ENCODE measurements at regions not wholly inside any gene's neighbourhood (a gene's known extent, or its start where the extent isn't known, plus 50 kb on each side); places are given as distances from the start of the nearest gene placed in this dataset.

DNA sequence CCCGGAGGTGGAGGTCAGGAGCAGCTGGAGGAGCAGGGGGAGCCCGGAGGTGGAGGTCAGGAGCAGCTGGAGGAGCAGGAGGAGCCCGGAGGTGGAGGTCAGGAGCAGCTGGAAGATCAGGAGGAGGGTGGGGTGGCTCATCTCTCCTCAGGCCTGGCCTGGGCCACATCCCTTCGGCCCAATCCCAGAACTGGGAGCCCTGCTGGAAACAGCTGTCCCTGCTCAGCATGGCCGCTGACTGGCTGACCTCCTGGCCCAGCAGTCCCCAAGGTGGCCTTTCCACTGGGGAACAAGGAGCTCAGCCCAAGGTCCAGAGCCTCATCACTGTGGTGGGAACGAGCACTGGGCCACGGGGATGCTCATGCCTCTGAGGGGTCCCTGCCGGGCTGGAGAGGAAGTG is 66.6 kb upstream of the LAPTM4A start:
- Mint-ChIP-seq H3K9me3 (ENCODE audit: unreplicated experiment) (peaks cover 8% of the 10 kb centered on the region), H3K4me1 (ENCODE audit: insufficient read depth, unreplicated experiment) (no peaks in the 10 kb centered on the region), H3K27me3 (ENCODE audit: insufficient read depth, unreplicated experiment) (peaks cover 14% of the 10 kb centered on the region), H3K36me3 (ENCODE audit: insufficient read depth, unreplicated experiment) (no peaks in the 10 kb centered on the region), H3K4me3 (ENCODE audit: unreplicated experiment) (no peak overlapping the region), H3K27ac (ENCODE audit: low read depth, unreplicated experiment) (no peak overlapping the region)
- DNase-seq (ENCODE audit: unreplicated experiment) = no peak
- CTCF ChIA-PET = interaction anchor here (0.6 to 0.8 kb wide), 3 partner anchors 8 to 638 kb away, joined by 3 to 5 read pairs (median 3); no protein-coding TSS in a partner anchor
- TF ChIP-seq, protein P1, sequence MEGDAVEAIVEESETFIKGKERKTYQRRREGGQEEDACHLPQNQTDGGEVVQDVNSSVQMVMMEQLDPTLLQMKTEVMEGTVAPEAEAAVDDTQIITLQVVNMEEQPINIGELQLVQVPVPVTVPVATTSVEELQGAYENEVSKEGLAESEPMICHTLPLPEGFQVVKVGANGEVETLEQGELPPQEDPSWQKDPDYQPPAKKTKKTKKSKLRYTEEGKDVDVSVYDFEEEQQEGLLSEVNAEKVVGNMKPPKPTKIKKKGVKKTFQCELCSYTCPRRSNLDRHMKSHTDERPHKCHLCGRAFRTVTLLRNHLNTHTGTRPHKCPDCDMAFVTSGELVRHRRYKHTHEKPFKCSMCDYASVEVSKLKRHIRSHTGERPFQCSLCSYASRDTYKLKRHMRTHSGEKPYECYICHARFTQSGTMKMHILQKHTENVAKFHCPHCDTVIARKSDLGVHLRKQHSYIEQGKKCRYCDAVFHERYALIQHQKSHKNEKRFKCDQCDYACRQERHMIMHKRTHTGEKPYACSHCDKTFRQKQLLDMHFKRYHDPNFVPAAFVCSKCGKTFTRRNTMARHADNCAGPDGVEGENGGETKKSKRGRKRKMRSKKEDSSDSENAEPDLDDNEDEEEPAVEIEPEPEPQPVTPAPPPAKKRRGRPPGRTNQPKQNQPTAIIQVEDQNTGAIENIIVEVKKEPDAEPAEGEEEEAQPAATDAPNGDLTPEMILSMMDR (IDR thresholded peaks at IDR 0.05; ENCODE audit: unreplicated experiment) = no peak
- POLR2A ChIA-PET = interaction anchor here (0.7 kb wide), 2 partner anchors 67 to 252 kb away, joined by 3 to 4 read pairs; partner anchors contain the start of gene LAPTM4A
- BruUV-seq (replicated peaks) = no TSS peak
- intact Hi-C loops (cut with micrococcal nuclease) = no loop called here

DNA sequence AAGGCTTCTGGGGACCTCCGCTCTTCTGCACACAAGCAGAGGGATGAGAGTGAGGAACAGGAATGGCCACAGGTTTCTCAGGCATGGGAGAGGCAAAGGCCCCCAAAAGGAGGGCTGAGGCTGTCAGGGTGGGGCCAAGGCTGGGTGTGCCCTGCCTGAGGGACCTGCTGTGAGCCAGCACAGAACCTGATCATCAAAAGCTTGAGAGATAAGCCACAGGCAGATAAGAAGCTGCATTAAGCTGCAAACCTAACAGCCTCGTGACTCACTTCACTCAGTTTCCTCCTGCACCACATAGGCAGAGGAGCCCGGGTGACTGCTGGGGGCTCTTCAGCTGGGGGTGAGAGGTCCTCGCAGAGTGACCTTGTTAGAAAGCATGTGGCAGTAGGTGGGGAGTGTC is 64.5 kb upstream of the LAPTM4A start:
- ChIA-PET POLR2A (no interaction called here), CTCF (interaction anchor here (0.9 to 1.5 kb wide), 3 partner anchors 12 to 111 kb away, joined by 3 to 4 read pairs (median 4); no protein-coding TSS in a partner anchor)
- BruUV-seq (replicated peaks) = no TSS peak
- H3K4me3 Mint-ChIP-seq (ENCODE audit: unreplicated experiment) = no peak overlapping the region
- no peak overlapping the region for H3K27ac Mint-ChIP-seq (ENCODE audit: low read depth, unreplicated experiment)
- peaks cover 8% of the 10 kb centered on the region for H3K9me3 Mint-ChIP-seq (ENCODE audit: unreplicated experiment)
- H3K4me1 Mint-ChIP-seq (ENCODE audit: insufficient read depth, unreplicated experiment) = no peaks in the 10 kb centered on the region
- DNase-seq (ENCODE audit: unreplicated experiment) = no peak
- intact Hi-C loops (cut with micrococcal nuclease) = no loop called here
- H3K27me3 Mint-ChIP-seq (ENCODE audit: insufficient read depth, unreplicated experiment) = no peaks in the 10 kb centered on the region
- TF ChIP-seq, protein P1 (IDR thresholded peaks at IDR 0.05; ENCODE audit: unreplicated experiment) = no peak
- no peaks in the 10 kb centered on the region for H3K36me3 Mint-ChIP-seq (ENCODE audit: insufficient read depth, unreplicated experiment)

DNA sequence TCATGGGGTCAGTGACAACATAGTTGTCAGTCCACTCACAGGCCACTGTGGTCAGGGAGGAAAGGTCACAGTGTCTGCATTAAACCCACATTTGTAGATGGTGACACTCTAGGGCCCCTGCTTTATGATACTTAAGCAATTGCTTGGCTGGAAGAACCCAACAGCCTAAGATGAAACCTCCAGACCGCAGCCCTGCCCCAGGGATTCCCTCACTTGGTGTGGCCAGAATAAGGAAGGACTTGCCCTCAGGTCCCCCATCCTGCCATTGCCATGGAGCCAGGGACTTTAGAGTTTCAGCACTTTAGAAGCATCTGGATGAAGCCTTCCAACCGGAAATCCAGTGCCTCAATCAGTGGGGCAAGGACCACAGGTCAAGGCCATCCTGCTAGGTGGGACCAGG is 63.9 kb upstream of the LAPTM4A start:
- Mint-ChIP-seq H3K36me3 (ENCODE audit: insufficient read depth, unreplicated experiment) (no peaks in the 10 kb centered on the region), H3K9me3 (ENCODE audit: unreplicated experiment) (peaks cover 8% of the 10 kb centered on the region), H3K4me3 (ENCODE audit: unreplicated experiment) (no peak overlapping the region), H3K27ac (ENCODE audit: low read depth, unreplicated experiment) (no peak overlapping the region), H3K4me1 (ENCODE audit: insufficient read depth, unreplicated experiment) (no peaks in the 10 kb centered on the region), H3K27me3 (ENCODE audit: insufficient read depth, unreplicated experiment) (no peaks in the 10 kb centered on the region)
- BruUV-seq (replicated peaks) = no TSS peak
- CTCF ChIA-PET = interaction anchor here (0.9 to 1.5 kb wide), 3 partner anchors 12 to 111 kb away, joined by 3 to 4 read pairs (median 4); no protein-coding TSS in a partner anchor
- intact Hi-C loops (cut with micrococcal nuclease) = no loop called here
- TF ChIP-seq, protein P1 (IDR thresholded peaks at IDR 0.05; ENCODE audit: unreplicated experiment) = no peak
- DNase-seq (ENCODE audit: unreplicated experiment) = no peak
- POLR2A ChIA-PET = no interaction called here

DNA sequence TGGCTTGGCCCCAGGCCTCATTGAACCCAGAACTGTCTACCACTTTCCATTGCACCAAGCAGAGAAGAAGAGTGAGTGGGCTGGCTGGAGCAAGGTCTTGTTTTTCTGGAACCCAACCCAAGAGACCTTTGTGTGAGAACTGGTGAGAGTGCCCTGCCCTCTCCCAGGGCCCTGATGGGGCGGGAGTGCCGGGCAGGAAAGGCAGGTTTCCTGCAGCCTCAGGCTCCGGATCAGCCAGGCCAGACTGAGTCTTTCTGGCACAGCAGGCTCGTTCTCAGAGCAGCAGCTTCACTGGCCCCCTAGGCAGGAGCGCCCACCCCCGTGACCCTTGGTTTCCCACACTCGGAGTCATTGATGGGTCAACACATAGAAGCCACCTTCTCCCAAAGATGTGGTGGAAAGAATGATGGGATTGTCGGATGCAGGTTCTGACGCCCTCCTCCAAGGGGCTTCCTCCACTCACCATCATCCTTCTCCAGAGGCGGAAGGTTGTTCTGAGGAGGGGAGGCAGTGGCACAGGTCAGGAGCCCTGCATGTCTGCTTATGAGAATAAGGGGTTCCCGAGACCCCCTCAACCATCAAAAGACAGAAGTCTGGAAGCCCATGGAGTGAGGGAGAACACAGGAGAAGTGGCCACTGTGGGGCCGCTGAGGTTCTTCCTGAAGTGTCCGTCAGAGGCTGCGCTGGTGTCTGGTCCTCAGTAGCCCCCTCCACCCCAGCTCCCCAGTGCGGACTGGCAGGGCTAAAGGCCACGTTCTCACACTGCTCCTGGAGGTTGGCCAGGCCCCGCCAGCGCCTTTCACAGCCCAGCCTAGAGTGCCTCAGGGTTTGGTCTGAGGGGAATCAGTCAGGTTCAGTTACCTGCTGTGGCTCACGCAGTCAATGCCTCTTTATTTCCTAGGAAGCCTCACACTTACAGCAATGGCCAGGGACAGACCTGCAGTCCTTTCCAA is 62.8 kb upstream of the LAPTM4A start:
- Mint-ChIP-seq H3K9me3 (ENCODE audit: unreplicated experiment) (peaks cover 5% of the 10 kb centered on the region), H3K4me3 (ENCODE audit: unreplicated experiment) (no peak overlapping the region), H3K36me3 (ENCODE audit: insufficient read depth, unreplicated experiment) (no peaks in the 10 kb centered on the region), H3K4me1 (ENCODE audit: insufficient read depth, unreplicated experiment) (peaks cover 4% of the 10 kb centered on the region), H3K27ac (ENCODE audit: low read depth, unreplicated experiment) (no peak overlapping the region), H3K27me3 (ENCODE audit: insufficient read depth, unreplicated experiment) (no peaks in the 10 kb centered on the region)
- POLR2A ChIA-PET = interaction anchor here (0.6 to 1.1 kb wide), 2 partner anchors 17 to 212 kb away, joined by 3 read pairs; no protein-coding TSS in a partner anchor
- no TSS peak for BruUV-seq (replicated peaks)
- intact Hi-C loops (cut with micrococcal nuclease) = no loop called here
- DNase-seq (ENCODE audit: unreplicated experiment) = no peak
- TF ChIP-seq, protein P1 (IDR thresholded peaks at IDR 0.05; ENCODE audit: unreplicated experiment) = no peak
- CTCF ChIA-PET = interaction anchor here (0.6 to 1.5 kb wide), 7 partner anchors 10 to 200 kb away, joined by 3 to 4 read pairs (median 3); no protein-coding TSS in a partner anchor
